Type B pancreatic cell (in vitro differentiated cells): ENCODE measurements at regions not wholly inside any gene's neighbourhood (a gene's known extent, or its start where the extent isn't known, plus 50 kb on each side); places are given as distances from the start of the nearest gene placed in this dataset.

ENCODE experiments used
- DNase-seq: peaks from one replicate; pipeline ENCODE4 v3.0.0; 2021; ENCODE audit warnings: mixed read lengths; ENCODE audit not compliant: unreplicated experiment; ENCODE audit errors: extremely low spot score
- H3K27ac Mint-ChIP-seq: 2 replicates; pipeline ENCODE4 v1.8.0; 2021; ENCODE audit warnings: mild to moderate bottlenecking, mixed read lengths
- H3K27me3 Mint-ChIP-seq: 2 replicates; pipeline ENCODE4 v1.8.0; 2021; ENCODE audit warnings: mixed read lengths
- H3K36me3 Mint-ChIP-seq: 2 replicates; pipeline ENCODE4 v1.8.0; 2021; ENCODE audit warnings: mixed read lengths
- H3K4me1 Mint-ChIP-seq: one replicate; pipeline ENCODE4 v1.8.0; 2021; ENCODE audit warnings: mixed read lengths; ENCODE audit not compliant: unreplicated experiment
- H3K4me3 Mint-ChIP-seq: 2 replicates; pipeline ENCODE4 v1.8.0; 2021; ENCODE audit warnings: mild to moderate bottlenecking, mixed read lengths
- H3K9me3 Mint-ChIP-seq: 2 replicates; pipeline ENCODE4 v1.8.0; 2021; ENCODE audit warnings: mixed read lengths
- CTCF ChIP-seq: fragments of 200-600 bp; sonication (generic); conservative IDR thresholded peaks from 2 replicates; pipeline ENCODE4 v1.5.0; 2021; ENCODE audit warnings: antibody characterized with exemption, mild to moderate bottlenecking

GRCh38 chr3:83902787-83903533, 1055.8 kb upstream of the CADM2 start:
- Mint-ChIP-seq H3K27me3 (no peaks in the 10 kb centered on the region), H3K27ac (no peak overlapping the region), H3K4me1 (no peaks in the 10 kb centered on the region), H3K9me3 (no peaks in the 10 kb centered on the region), H3K36me3 (no peaks in the 10 kb centered on the region), H3K4me3 (no peak overlapping the region)
- DNase-seq = no peak
- TF ChIP-seq CTCF = no peak

GRCh38 chr3:83913381-83913780, 1045.4 kb upstream of the CADM2 start:
- no peaks in the 10 kb centered on the region for H3K4me1 Mint-ChIP-seq
- no peak for DNase-seq
- H3K36me3 Mint-ChIP-seq = no peaks in the 10 kb centered on the region
- H3K4me3 Mint-ChIP-seq = no peak overlapping the region
- TF ChIP-seq CTCF = no peak
- H3K9me3 Mint-ChIP-seq = no peaks in the 10 kb centered on the region
- no peaks in the 10 kb centered on the region for H3K27me3 Mint-ChIP-seq
- H3K27ac Mint-ChIP-seq = no peak overlapping the region

GRCh38 chr3:83926291-83926690, 1032.5 kb upstream of the CADM2 start:
- H3K27me3 Mint-ChIP-seq = no peaks in the 10 kb centered on the region
- H3K36me3 Mint-ChIP-seq = peaks cover 4% of the 10 kb centered on the region
- H3K4me1 Mint-ChIP-seq = no peaks in the 10 kb centered on the region
- TF ChIP-seq CTCF = no peak
- H3K27ac Mint-ChIP-seq = no peak overlapping the region
- DNase-seq = no peak
- peaks cover 12% of the 10 kb centered on the region for H3K9me3 Mint-ChIP-seq
- no peak overlapping the region for H3K4me3 Mint-ChIP-seq

GRCh38 chr3:83928391-83928790, 1030.4 kb upstream of the CADM2 start:
- no peak for DNase-seq
- no peaks in the 10 kb centered on the region for H3K4me1 Mint-ChIP-seq
- H3K27ac Mint-ChIP-seq = no peak overlapping the region
- H3K9me3 Mint-ChIP-seq = peaks cover 12% of the 10 kb centered on the region
- peak; percentile 35 for TF ChIP-seq CTCF
- H3K36me3 Mint-ChIP-seq = peaks cover 4% of the 10 kb centered on the region
- H3K4me3 Mint-ChIP-seq = no peak overlapping the region
- no peaks in the 10 kb centered on the region for H3K27me3 Mint-ChIP-seq

- peaks cover 4% of the 10 kb centered on the region for H3K36me3 Mint-ChIP-seq
Observed at GRCh38 chr3:83928903-83929302, 1029.9 kb upstream of the CADM2 start.

More at GRCh38 chr3:83928903-83929302, 1029.9 kb upstream of the CADM2 start:
- Mint-ChIP-seq H3K4me3 (no peak overlapping the region), H3K27me3 (no peaks in the 10 kb centered on the region), H3K4me1 (no peaks in the 10 kb centered on the region), H3K27ac (no peak overlapping the region), H3K9me3 (peaks cover 14% of the 10 kb centered on the region)
- no peak for TF ChIP-seq CTCF
- DNase-seq = no peak
